ENCODE measurements at regions not wholly inside any gene's neighbourhood (a gene's known extent, or its start where the extent isn't known, plus 50 kb on each side); places are given as distances from the start of the nearest gene placed in this dataset.
"Not testable (repeated sequence)": the region's sequence is repeated elsewhere in the genome, so short reads cannot be mapped to it uniquely, and the experiment has no call there.

DNA sequence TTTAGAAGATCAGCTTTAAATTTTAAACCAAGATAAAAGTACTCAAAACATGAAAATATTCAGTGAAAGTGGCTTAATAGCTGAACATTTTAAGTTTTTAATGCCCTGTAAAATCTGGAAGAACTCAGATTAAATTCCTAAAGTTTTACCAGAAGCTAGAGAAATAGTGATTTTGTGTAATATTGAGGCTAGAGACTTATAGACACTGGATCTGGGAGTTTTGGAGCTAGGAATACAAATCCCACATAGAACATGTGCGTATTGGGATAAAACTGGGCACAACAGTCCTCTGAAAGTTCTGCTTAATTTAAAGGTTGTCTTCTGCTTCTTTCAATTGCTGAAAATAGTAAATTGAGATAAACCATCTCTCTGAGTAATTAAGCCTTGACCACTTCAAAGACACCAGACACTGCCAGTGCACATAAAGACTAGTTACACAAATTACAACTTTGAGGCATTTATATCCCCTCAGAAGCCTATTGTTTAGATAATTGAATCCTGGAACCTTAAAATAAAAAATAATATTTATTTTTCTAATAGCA lies 1382.5 kb downstream of the OTOL1 start:
- intact Hi-C loops (cut with DNase I): no loop called here
- no peak for DNase-seq

DNA sequence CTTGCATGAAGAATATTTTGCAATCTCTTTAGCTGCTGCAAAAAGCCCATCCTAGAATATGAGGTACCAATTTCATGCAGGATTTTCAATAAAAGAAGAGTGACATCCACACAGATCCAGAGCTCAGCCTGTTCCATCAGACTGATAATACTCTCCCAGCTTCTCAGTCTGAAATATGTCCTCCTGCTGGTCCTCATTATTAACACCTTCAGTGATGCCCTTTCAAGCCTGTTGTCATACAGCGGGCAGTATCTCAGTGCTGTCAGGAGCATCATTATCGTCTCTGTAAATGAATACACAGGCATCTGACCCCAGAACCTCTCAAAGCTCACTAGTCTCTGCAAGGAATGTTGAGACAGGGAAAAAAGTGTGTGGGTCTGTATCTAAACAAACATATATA lies 1387.8 kb downstream of the OTOL1 start:
- no peak for DNase-seq
- intact Hi-C loops (cut with DNase I): no loop called here

- no peak for DNase-seq
- intact Hi-C loops (cut with DNase I): no loop called here
Observed at GRCh38 chr3:162892921-162893793, 1396.5 kb downstream of the OTOL1 start.

DNA sequence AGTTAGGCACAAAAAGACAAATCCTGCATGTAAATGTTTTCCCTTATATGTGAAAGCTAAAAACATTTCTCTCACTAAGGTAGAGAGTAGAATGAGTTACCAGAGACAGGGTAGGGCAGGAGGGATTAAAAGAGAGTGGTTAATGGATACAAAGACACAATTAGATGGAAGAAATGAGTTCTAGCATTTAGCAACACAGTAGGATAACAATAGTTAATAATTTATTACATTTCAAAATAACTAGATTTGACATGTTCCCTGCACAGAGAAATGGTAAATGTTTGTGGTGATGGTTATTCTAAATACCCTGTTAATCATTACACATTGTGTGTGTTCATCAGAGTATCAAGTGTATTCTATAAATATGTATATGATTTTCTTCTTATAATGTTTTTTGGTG lies 1400.7 kb downstream of the OTOL1 start:
- DNase-seq: no peak
- intact Hi-C loops (cut with DNase I): no loop called here

DNA sequence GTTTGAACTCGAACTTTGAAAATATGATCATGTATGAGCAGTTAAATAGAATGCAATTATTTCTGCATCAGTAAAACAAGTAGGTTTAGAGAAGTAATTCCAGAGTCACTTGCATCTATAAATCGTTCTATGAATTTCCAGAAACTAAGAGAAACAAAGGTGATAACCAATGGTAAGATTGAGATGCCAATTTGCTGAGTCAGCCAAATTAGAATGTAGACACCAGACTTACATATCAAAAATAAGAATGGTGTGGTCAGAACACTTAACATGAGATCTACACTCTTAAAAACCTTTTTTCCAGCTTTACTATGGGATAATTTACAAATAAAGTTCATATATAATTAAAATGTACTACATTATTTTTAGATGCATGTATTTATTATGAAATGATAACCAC lies 1435.9 kb downstream of the OTOL1 start:
- no peak for DNase-seq
- intact Hi-C loops (cut with DNase I): no loop called here

GRCh38 chr3:162933656-162934055 lies 1437.0 kb downstream of the OTOL1 start:
- intact Hi-C loops (cut with DNase I): no loop called here
- DNase-seq: no peak

- DNase-seq: no peak
- intact Hi-C loops (cut with DNase I): no loop called here
Observed at GRCh38 chr3:162936706-162937105, 1440.1 kb downstream of the OTOL1 start.

DNA sequence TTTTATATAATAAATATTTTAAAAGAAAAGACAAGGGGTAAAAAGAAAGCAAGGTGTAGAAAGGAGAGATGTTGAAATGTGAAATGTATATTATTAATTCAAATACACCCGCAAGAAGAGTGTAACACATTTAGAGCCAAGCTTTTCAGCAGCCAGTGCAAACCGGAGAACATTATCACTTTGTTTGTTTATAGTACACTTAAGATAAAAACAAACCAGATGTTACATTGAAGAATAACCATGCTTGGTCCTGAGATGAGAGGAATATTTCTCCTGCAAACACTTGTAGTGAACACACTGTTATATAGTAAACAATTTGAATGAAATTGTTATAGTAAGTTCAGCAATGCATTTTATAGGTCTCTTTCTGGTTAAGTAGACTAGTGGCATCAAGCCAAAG lies 1441.5 kb downstream of the OTOL1 start:
- no peak for DNase-seq

GRCh38 chr3:162945626-162946025 lies 1449.0 kb downstream of the OTOL1 start:
- intact Hi-C loops (cut with DNase I): no loop called here
- DNase-seq: no peak

More for the DNA sequence above, 1441.5 kb downstream of the OTOL1 start:
- intact Hi-C loops (cut with DNase I): no loop called here

DNA sequence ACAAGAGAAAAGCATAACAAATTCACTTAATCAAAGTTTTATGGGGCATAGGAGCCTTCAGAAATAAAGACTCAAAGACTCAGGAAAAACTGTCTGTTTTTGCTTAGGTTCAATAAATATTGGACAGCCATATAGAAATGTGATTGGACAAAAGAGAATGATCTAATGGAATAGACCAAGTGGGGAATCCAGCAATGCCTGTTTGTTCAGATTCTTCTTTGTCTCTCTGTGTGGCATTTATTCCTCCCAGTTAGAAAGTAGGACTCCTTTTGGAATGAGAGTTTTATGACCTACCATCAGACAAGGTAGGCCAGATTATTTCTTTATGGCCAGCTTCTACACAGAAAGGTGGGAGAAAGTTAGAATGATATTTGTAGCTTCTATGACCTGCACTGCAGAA lies 1460.1 kb downstream of the OTOL1 start:
- DNase-seq: no peak
- intact Hi-C loops (cut with DNase I): no loop called here

DNA sequence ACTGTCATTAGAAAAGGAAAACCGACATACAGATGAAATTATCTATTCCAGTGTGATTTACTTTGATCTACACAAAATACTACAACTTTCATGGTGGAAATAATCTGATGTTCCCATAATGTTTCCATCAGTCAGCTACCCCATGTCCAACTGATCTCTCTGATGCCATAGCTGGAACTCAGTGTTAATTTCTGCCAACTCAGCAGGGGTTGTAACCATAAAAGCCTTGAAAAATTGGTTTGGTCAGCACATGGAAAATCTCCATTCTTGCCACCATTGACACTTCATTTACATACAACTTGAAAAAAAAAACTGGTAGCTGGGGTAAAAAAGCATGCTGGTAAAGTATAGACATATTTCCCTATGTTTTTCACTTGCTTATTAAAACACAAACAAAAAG lies 1463.7 kb downstream of the OTOL1 start:
- intact Hi-C loops (cut with DNase I): no loop called here
- DNase-seq: no peak

DNA sequence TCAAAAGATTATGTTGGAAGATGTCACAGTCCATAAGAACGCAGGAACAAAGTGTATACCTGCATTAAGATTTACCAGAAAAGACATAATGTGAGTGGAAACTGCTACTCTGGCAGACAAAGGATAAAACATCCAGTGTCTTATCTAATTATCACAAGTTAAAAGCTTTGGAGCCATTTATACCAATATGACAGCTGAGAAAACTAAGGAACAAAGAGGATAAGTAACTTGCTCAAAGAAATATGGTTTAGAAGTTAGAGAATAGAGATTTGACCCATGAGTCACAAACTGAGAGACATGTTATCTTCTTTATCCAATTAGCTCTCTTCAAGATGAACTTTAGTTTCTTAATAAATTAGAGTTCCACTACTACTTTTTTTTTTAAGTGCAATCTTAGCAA lies 1473.7 kb downstream of the OTOL1 start:
- intact Hi-C loops (cut with DNase I): no loop called here
- DNase-seq: no peak

- intact Hi-C loops (cut with DNase I): no loop called here
Observed at GRCh38 chr3:162971715-162972114, 1475.1 kb downstream of the OTOL1 start.

DNA sequence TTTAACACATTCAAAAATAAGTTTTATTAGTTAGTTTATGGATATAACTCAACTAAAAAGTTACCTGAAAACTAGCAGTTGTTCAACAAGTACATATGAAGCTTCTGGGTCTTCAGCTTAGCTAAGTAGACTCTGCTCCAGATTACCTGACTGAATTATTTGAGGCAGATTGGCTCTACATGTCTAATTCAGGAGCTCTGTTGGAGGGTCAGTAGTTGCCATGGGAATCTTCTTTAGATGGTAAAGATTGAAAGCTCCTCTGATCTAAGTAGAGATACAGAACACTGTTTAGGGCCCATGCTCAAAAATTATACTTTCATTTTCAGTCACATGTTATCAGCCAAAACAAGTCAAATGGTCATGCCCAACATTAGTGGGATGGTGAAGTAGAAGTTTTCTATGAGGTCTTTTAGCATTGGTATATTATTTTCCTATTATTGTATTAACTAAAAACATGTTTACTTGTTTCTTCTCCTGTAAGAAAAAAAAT lies 1476.9 kb downstream of the OTOL1 start:
- intact Hi-C loops (cut with DNase I): no loop called here
- DNase-seq: no peak

More at GRCh38 chr3:162971715-162972114, 1475.1 kb downstream of the OTOL1 start:
- no peak for DNase-seq

GRCh38 chr3:162978136-162978535 lies 1481.5 kb downstream of the OTOL1 start:
- DNase-seq: no peak
- intact Hi-C loops (cut with DNase I): no loop called here

- intact Hi-C loops (cut with DNase I): no loop called here
- DNase-seq: no peak
Observed at GRCh38 chr3:162984746-162985145, 1488.1 kb downstream of the OTOL1 start.

DNA sequence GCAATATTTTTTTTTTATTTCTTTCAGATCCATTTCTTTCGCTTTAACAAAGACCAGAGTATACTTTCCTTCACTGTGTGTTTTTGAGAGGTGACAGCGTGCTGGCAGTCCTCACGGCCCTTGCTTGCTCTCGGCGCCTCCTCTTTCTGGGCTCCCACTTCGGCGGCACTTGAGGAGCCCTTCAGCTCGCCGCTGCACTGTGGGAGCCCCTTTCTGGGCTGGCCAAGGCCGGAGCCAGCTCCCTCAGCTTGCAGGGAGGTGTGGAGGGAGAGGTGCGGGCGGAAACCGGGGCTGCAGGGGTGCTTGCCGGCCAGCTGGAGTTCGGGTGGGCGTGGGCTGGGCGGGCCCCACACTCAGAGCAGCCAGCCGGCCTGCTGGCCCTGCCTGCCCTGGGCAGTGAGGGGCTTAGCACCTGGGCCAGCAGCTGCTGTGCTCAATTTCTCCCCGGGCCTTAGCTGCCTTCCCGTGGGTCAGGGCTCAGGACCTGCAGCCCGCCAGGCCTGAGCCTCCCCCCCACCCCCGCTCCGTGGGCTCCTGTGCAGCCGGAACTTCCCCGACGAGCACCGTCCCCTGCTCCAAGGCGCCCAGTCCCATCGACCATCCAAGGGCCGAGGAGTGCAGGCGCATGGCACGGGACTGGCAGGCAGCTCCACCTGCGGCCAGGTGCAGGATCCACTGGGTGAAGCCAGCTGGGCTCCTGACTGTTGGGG lies 1490.6 kb downstream of the OTOL1 start:
- DNase-seq: peak in 3 of 10 donors; percentile 61 to 74 (median 65)
- intact Hi-C loops (cut with DNase I): not testable (repeated sequence)

DNA sequence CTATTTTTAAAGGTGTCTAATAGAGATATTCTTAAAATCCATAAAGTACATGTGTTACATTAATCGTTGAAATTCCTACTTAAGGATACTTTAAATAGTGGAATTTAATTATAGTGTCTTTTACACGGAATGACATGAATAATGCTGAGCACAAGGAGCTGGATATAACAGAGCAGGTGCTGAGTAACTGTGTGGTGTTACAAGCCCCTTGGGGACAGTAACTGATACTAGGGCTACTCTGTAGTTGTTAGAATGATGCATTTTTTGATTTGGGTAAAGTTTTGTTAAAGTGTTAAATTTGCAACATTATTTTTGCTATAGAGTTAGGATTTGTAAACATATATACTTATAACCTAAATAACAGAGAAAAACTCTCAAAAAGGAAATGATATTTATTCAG lies 1496.1 kb downstream of the OTOL1 start:
- intact Hi-C loops (cut with DNase I): no loop called here
- DNase-seq: no peak

DNA sequence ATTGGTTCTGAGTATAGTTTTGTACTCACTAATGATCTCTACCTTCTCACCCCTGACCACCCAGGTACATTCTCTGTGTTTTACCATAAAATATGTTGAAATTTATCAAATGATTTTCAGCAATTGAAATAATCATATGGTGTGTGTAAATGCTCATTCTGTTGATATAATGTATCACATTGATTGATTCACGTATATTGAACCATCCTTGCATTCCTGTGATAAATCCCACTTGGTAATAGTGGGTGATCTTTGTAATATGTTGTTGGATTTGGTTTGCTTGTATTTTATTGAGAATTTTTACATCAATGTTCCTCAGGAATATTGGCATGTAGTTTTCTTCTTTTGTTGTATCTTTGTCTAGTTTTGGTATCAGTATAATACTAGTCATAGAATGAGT lies 1497.6 kb downstream of the OTOL1 start:
- no peak for DNase-seq
- intact Hi-C loops (cut with DNase I): no loop called here

DNA sequence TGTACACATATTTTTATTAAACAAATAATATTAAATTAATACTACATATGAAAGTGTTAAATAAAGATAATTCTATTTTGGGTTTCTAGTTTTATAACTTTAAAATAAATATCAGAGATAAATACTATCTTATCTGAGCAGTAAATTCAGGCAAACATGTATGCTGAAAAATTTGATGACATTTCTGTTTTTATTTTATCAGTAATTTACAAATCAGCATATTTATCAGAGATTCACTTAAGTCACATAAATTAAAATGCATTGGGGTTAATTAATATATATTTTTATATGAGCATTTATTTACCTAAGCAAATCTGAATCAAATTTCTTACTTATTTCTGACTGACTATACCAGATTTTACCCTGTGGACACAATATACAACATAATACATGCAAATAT lies 1499.8 kb downstream of the OTOL1 start:
- no peak for DNase-seq
- intact Hi-C loops (cut with DNase I): no loop called here

DNA sequence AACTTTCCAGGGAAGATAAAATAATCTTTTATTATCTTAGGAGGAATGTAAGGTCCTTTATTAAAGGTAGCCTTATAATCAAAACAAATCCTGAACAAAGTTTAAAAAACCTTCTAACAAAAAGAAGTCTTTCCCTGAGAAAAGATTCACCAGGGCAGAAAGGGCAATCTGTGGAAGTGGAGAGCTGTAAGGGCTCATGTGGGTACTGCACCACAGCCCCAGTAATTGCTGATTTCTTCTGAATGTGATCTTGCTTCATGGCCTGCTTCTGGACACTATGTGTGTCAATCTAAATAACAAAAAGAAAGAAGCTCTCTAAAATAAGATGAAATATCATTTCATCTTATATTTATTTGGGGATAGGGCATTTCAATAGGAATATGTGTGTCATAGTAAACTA lies 1501.6 kb downstream of the OTOL1 start:
- intact Hi-C loops (cut with DNase I): no loop called here
- DNase-seq: no peak

GRCh38 chr3:163011596-163011995 lies 1515.0 kb downstream of the OTOL1 start:
- peak in 1 of 10 donors; percentile 11 for DNase-seq
- intact Hi-C loops (cut with DNase I): no loop called here

Measured in posterior cingulate gyrus (tissue), 11 donors.